ENCODE measurements at regions not wholly inside any gene's neighbourhood (a gene's known extent, or its start where the extent isn't known, plus 50 kb on each side); places are given as distances from the start of the nearest gene placed in this dataset.

- Histone ChIP-seq H3K36me3 (no peaks in the 10 kb centered on the region), H3K4me1 (no peaks in the 10 kb centered on the region), H3K27ac (no peak overlapping the region), H3K27me3 (no peaks in the 10 kb centered on the region), H3K4me3 (no peak overlapping the region), H3K9me3 (no peaks in the 10 kb centered on the region)
- TF ChIP-seq CTCF (IDR thresholded peaks at IDR 0.05), result no peak
- no peak for DNase-seq (ENCODE audit: low spot score)
Measured at GRCh38 chr11:28400331-28401100, 292.3 kb downstream of the METTL15 start.

GRCh38 chr11:28393348-28393747 lies 285.2 kb downstream of the METTL15 start:
- TF ChIP-seq CTCF (IDR thresholded peaks at IDR 0.05), result no peak
- no peak overlapping the region for H3K27ac ChIP-seq
- no peaks in the 10 kb centered on the region for H3K4me1 ChIP-seq
- DNase-seq (ENCODE audit: low spot score), result no peak
- no peaks in the 10 kb centered on the region for H3K9me3 ChIP-seq
- no peaks in the 10 kb centered on the region for H3K27me3 ChIP-seq
- H3K36me3 ChIP-seq, result no peaks in the 10 kb centered on the region
- no peak overlapping the region for H3K4me3 ChIP-seq

- Histone ChIP-seq H3K4me1 (no peaks in the 10 kb centered on the region), H3K36me3 (no peaks in the 10 kb centered on the region), H3K9me3 (no peaks in the 10 kb centered on the region), H3K27ac (no peak overlapping the region), H3K4me3 (no peak overlapping the region), H3K27me3 (no peaks in the 10 kb centered on the region)
- DNase-seq (ENCODE audit: low spot score), result no peak
- TF ChIP-seq CTCF (IDR thresholded peaks at IDR 0.05), result no peak
Measured at GRCh38 chr11:28384418-28384817, 276.2 kb downstream of the METTL15 start.

- Histone ChIP-seq H3K9me3 (no peaks in the 10 kb centered on the region), H3K27ac (no peak overlapping the region), H3K4me3 (no peak overlapping the region), H3K36me3 (no peaks in the 10 kb centered on the region), H3K4me1 (no peaks in the 10 kb centered on the region), H3K27me3 (no peaks in the 10 kb centered on the region)
- no peak for TF ChIP-seq CTCF (IDR thresholded peaks at IDR 0.05)
- DNase-seq (ENCODE audit: low spot score), result no peak
Measured at GRCh38 chr11:28383456-28383855, 275.3 kb downstream of the METTL15 start.

Small RNA genes in the stretch of these regions (microRNA-seq; reads per million reads assigned to microRNA genes)
- 0 reads per million in 2 donors for gene MIR8068 (ENCODE audit: borderline number of aligned reads in 2 of 2, borderline replicate concordance in 1 of 2)

All from right atrium auricular region (tissue), 2 donors.